Ishikawa (cell line): ENCODE measurements at regions not wholly inside any gene's neighbourhood (a gene's known extent, or its start where the extent isn't known, plus 50 kb on each side); places are given as distances from the start of the nearest gene placed in this dataset.

Experiments
- EGR1 ChIP-seq: IDR thresholded peaks from 2 replicates; pipeline ENCODE4 v1.6.1; 2012
- EP300 ChIP-seq: IDR thresholded peaks from 2 replicates; pipeline ENCODE4 v1.6.1; 2012; ENCODE audit warnings: borderline replicate concordance
- TAF1 ChIP-seq: IDR thresholded peaks from 2 replicates; pipeline ENCODE4 v1.6.1; 2012; ENCODE audit warnings: low read depth, mild to moderate bottlenecking
- TCF12 ChIP-seq: IDR thresholded peaks from 2 replicates; pipeline ENCODE4 v1.6.1; 2012; ENCODE audit warnings: low read depth
- YY1 ChIP-seq: IDR thresholded peaks from 2 replicates; pipeline ENCODE4 v1.6.1; 2012; ENCODE audit warnings: low read depth
- TF ChIP-seq, protein P1 (sequence below): IDR thresholded peaks from 2 replicates; pipeline ENCODE4 v1.6.1; 2012

GRCh38 chr4:127080141-127080540 is 552.6 kb upstream of the INTU start:
- no peak for TF ChIP-seq TAF1
- TF ChIP-seq EP300: no peak
- TF ChIP-seq EGR1: no peak
- TF ChIP-seq YY1: no peak
- TF ChIP-seq, protein P1, sequence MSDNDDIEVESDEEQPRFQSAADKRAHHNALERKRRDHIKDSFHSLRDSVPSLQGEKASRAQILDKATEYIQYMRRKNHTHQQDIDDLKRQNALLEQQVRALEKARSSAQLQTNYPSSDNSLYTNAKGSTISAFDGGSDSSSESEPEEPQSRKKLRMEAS: no peak
- TF ChIP-seq TCF12: no peak
